ENCODE measurements at regions not wholly inside any gene's neighbourhood (a gene's known extent, or its start where the extent isn't known, plus 50 kb on each side); places are given as distances from the start of the nearest gene placed in this dataset.

DNA sequence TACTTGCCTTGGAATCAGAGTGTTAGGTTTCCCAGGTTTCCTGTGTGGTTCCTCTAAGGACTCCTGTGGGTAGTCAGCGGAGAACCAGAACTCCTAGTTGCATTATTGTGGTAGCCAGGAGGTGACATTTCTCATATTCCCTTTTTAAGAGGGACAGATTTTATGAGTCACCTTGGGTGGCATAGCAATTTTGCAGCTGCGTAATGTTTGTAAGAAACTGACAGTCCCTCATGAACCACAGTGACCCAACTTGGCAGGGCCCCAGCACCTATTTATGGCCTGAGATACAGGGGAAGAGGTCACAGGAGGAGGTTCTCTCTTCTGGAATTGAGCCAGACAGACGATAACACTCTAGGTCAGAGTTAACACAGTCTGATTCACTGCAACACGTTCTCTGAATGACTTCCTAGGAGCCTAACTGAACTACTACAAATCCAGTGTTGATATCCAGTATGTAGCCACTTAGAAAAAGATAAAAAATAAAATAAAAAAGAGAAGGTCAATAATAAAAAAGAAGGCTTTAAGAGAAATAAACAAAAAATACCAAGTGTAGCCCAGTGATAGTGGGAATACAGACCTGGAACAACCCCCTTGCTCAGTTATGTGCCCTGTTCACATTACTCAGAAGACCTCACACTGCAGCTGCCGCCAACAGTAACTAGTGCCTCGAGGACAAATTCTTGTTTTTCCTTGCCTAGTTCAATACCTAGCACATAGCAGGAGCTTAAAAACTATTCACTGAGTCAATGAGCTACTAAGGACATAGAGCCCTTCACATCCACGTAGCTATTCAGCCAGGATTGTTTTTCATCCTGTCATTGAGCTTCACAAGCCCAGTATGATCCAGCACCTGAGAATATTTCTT, 50.7 kb upstream of the VLDLR start:
- H3K27me3 ChIP-seq (ENCODE audit: insufficient read depth, low read length), result no peaks in the 10 kb centered on the region
- no peak overlapping the region for H3K4me3 ChIP-seq (ENCODE audit: low read length)
- no peaks in the 10 kb centered on the region for H3K4me1 ChIP-seq (ENCODE audit: insufficient read depth, low read length)
- H3K27ac ChIP-seq (ENCODE audit: low read length), result no peak overlapping the region
- H3K9ac ChIP-seq (ENCODE audit: low read depth, low read length), result no peak overlapping the region
- H3K36me3 ChIP-seq (ENCODE audit: insufficient read depth, low read depth, low read length), result no peaks in the 10 kb centered on the region
- H3K9me3 ChIP-seq (ENCODE audit: insufficient read depth, low read depth, low read length), result no peaks in the 10 kb centered on the region
